Dermis blood vessel endothelial cell (primary cell): ENCODE measurements at regions not wholly inside any gene's neighbourhood (a gene's known extent, or its start where the extent isn't known, plus 50 kb on each side); places are given as distances from the start of the nearest gene placed in this dataset.

Experiments
- DNase-seq: peaks from one replicate; pipeline ENCODE4 v3.0.0; 2010

DNA sequence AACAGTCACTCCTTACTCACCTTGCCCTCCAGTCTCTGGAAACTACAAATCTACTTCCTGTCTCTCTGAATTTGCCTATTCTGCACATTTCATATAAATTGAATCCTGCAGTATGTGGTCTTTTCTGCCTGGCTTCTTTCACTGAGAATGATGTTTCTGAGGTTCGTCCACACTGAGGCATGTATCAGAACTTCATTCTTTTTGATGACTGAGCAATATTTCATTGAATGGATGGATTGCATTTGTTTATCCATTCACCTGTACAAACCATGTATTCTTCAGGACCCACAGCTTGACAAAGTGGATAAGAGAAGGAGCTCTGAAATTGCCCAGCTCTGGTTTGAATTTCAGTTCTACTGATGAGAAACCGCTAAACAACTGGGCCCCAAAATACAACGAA is 118.9 kb upstream of the ARRDC4 start:
- no peak for DNase-seq

DNA sequence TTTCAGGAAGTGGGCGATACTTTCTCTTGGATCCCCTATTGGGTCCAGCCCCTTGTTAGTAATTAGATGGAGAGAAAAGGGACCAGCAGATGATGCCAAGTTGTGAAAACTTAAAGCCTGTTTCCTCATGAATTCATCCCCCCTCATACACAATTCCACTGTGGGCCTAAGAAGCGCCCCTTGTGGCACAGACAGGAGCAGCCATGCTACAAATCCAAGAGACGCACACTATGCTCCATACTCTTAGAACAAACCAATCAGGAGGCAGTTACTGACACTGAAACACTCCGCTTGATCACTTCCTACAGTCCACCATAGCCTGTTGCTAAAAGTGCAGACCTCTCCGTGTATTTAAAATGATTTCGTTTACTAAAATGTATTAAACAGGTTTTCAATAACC is 111.3 kb upstream of the ARRDC4 start:
- DNase-seq = no peak

DNA sequence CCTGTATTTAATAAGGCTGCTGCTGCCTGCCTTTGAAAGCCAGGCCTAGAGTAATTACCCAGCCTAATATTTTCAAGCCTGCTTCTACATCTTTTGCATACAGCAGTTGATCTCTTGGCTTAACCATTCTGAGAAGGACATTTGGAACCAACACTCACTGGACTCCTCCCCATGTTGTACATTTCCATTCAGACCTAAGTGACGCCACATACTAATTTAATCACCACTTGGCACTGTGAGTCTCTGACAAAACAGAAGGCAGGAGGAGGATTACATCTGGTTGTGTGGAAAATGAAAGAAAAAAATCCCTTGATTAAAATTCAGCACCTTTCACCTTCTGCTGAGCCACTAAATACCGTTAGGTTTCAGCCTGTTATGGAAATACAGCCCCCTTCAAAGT is 102.2 kb upstream of the ARRDC4 start:
- DNase-seq = no peak

DNA sequence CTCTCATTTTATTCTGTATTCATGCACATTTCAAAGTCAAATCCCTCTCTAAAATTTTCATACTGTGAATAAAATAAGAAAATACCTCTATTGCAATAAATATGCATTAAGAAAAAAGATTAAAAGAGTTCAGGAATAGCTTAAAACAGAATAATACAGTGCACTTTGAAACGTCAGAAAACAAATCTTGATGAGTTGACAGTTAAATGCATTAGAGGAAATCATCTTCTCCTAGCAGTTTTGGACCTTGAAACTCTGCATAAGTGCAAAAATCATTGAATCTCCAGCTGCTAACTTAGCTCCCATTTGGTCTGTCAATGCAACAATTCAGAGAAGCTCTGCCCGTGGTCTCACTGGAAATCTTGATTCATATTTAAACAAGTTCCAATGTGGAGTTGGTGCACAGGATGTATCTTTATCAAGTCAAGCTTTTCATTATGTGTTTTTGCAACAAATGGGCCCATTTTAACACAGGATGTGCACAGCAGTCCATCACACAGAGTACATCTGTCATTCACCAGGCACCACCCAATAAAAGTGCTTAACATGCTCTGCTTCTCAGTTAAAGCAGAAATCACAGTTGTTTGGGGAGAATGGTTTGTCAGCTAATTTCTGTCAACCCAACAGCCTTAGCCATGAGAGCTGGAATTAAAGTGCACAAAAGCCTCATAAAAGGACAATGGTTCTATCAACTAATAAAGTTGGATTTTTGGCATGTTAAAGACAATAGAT is 98.8 kb upstream of the ARRDC4 start:
- no peak for DNase-seq

DNA sequence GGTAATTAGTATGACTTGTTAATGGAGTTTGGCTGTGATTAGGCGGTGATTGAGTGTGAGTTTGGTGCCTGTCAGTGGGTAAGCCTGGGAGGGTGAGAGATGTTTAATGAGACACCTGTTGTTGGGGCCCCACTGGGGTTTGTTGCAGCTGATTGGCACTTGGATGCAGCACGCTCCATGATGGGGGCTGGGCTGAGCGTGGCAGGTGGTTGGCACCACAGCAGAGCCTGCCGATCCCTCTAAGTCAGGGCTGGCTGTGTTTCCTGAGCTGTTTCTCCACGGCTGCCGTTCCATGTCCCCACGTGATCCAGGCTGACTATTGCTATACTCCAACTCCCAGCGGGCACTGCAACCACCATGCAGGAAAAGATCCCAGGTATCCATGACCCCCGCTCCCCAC is 93.5 kb upstream of the ARRDC4 start:
- no peak for DNase-seq

DNA sequence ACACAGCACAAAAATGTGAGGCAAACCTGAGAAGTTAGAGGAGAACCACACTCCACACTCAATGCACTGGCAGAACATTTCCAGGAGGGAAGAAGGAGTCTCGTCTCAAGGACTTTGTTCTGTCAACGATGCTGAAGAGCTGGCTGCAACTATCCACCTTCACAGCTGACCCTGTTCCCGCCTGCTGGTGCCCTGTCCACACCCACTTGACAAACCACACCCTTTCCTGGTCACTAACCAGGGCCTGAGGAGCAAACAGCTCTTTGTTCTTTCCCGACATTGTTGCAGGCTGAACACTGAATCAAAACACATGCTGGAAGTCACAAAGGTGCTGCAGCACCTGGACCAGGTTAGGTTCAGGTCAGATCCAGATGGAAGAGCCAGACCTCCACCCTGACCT is 92.6 kb upstream of the ARRDC4 start:
- no peak for DNase-seq

DNA sequence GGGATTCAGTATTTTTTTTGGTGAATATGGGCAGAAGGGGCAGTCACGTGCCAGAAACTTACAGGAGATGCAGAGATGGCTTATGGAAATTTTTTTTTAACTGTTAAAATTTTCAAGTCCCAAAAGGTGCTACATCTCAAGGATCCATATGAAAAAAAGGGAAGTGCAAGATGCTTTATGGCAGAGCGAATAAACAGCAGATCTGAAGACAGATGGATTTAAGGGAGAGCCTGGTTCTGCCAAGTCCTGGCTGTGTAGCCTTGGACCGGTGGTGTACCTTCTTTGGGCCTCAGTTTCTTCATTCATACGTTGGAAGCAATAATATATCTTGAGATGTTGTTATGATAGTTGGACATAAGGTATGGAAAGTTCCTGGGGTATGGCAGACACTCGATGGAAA is 91.5 kb upstream of the ARRDC4 start:
- no peak for DNase-seq

DNA sequence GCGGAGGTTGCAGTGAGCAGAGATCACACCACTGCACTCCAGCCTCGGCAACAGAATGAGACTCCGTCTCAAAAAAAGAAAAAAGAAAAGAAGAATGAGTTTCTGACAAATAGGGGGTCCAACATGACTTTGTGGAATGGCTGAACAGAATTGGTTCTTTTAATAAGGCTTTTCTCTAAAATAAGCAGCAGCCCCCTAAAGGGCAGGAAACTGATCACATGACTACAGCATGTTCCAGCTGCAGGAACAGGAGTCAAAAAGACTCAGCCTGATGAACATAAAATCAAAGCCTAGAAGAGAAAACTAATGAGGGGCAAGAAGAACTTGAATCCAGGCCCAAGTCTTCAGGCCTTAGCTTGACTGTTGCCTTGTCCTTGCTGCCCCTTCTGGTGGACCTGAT is 89.7 kb upstream of the ARRDC4 start:
- DNase-seq = no peak

DNA sequence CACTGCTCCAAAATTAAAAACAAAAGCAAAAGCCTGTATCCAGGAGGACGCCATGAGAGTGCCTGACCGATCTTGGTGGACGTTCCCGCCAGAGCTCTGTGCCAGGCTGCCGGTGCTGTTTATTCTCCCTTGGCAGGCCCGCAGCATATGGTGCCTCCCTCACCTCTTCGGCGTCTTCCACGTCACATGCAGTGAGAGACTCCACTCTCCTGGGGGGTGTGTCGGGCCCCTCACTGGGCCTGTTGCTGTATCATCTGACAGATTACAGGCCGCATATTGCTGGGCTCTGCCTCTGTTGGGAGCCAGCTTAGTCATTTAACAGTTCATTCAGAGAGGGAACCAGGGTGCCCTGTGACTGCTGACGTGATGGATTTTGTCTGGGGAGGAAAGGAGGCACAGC is 86.4 kb upstream of the ARRDC4 start:
- DNase-seq = no peak

DNA sequence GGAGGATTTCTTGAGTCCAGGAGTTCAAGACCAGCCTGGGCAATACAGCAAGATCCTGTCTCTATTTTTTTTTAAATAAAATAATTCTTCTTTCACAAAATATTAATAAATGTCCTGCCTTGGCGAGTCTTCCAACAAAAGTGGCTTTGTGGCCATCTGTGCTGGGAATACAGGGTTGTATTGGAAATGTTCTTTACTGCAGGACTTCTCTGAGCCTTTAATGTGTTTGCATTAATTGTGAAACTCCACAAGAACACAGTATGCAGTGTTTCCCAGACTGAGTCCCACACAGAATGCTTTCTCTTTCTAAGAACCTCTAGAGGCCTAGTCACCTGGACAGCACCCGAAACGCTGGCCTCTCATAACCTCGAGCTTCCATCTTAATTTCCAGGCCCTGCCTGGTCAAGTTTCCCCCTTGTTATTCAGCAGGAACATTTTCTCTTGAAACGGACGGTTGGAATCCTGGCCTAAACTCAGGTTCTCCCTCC is 85.4 kb upstream of the ARRDC4 start:
- no peak for DNase-seq

DNA sequence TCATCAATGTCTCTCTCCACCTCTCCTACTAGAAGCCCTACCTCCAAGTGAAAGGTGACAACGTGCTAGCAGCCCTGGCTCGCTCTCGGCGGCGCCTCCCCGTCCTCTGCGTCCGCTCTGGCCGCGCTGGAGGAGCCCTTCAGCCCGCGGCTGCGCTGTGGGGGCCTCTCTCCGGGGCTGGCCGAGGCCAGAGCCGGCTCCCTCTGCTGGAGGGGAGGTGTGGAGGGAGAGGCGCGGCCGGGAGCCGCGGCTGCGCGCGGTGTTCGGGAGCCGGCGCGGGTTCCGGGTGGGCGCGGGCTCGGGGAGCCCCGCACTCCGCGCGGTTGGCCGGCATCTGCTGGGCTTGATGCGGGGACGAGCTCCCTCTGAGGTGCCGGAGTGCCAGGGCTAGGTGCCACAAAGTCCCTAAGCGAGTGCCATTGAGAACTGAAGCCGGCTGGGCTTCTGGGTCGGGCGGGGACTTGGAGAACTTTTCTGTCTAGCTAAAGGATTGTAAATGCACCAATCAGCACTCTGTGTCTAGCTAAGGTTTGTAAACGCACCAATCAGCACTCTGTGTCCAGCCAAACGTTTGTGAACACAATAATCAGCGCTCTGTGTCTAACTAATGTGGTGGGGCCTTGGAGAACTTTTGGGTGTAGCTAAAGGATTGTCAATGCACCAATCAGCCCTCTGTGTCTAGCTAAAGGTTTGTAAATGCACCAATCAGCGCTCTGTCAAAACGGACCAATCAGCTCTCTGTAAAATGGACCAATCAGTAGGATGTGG is 84.8 kb upstream of the ARRDC4 start:
- no peak for DNase-seq

DNA sequence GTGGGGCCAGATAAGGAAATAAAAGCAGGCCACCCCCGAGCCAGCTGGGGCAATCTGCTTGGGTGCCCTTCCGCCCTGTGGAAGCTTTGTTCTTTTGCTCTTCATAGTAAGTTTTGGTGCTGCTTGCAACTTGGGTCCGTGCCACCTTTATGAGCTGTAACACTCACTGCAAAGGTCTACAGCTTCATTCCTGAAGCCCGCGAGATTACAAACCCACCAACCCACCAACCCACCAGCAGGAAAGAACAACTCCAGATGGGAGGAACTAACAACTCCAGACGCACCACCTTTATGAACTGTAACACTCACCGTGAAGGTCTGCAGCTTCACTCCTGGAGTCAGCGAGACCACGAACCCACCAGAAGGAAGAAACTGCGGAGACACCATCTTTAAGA is 84.2 kb upstream of the ARRDC4 start:
- no peak for DNase-seq

DNA sequence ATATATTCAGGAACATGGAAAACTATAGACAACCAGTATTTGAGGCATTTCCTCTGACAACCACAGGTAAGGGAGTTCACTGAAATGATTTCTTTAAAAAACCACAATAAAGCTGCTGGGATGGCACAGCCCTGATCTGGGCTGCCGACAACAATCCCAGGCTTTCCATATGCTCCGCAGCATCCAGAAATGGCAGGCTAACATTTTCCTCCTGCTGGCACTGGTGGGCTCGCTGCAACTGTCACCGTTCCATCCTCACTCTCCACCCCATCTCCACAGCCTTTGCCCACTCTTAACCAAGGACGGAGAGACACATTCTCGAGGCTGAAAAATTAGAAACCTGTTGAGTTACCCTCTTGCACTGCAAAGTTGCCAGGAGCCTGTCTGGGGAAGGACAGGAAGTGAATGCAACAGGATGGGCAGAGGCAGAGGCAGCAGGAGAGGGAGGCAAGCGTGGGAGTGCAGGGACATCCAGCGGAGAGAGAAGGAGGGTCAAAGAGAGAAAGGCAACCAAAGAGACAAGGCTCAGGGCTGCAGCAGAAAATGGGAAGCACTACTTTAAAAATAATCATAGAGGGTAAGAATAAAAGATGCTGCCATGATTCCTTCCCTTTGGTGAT is 79.0 kb upstream of the ARRDC4 start:
- DNase-seq = no peak

DNA sequence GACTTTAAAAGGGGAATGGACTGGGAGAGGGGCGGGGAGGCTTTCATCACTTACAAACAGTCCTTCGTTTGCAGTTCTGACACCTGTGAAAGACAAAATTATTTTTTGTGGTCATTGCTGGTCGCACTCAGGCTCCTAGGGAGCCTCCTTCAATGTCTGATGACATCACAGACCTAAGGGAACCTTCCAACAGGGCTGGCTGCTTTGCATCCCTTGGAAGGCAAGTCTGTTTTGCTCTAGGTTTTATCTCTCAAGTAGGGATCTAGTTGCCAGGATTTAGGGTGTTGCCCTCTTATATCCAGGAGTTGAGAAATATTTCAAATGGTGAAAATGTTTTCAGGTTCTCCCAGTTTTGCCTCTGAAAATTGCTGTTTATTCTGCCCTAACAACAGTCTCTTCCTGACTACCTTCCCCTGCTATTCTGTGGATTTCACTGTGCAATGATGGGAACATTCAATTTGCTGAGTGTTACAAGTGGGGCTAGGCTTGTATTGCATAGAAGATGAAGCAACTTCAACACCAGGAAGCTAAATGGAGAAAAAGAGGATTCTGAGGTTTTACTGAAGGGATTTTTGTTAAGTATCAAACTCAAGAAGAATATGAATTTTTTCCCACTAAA is 75.9 kb upstream of the ARRDC4 start:
- DNase-seq = no peak

DNA sequence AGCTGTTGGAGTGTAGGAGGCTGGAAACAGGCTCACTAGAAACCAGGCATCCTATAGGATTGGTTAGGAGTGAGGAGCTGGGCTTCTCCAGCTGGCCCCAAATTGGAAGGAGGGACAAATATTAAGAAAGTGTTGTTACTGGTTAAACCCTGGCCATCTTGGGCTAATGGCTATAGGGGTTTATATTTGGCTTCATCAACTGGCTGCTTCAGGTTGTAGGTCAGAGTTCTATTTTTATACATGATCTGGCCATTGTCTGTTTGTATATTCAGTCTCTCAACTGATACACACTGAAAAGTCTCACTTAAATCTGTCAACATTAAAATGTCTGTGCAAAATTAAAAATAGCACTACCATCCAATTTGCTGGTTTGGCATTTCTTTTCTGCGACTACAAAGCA is 70.2 kb upstream of the ARRDC4 start:
- no peak for DNase-seq

DNA sequence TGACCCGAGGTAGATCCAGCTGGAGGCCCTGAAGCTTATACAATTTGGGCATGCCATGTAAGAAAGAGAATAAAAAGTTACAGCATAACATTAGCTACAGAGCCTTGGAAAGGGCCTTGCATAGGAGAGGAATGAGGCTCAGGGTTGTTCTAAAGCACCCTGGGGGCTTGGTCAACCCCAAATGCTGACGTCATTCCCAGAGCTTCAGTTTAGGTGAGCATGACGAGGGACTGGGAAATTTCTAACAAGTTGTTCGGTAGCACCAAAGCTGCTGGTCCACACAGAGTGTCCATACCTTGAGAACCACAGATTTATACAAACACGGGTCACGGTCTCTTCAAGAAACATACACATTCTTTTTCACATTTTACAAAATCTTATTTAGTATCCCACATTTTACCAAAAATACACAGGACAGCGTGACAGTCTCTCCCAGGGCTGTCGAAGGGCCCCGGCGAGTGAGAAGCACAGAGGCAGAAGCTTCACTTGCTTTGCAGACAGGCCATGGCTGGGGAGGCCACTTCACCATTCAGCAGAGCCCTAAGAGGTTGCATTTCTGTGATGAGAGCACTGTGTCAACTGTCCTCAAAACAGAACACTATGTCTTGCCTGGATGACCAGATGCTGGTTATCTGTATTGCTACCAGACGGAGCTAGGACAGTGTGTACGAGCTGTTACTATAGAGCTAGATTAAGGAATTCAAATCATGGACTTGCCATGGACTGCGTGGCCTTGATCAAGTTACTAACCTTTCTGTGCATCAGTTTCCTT is 68.2 kb upstream of the ARRDC4 start:
- no peak for DNase-seq

DNA sequence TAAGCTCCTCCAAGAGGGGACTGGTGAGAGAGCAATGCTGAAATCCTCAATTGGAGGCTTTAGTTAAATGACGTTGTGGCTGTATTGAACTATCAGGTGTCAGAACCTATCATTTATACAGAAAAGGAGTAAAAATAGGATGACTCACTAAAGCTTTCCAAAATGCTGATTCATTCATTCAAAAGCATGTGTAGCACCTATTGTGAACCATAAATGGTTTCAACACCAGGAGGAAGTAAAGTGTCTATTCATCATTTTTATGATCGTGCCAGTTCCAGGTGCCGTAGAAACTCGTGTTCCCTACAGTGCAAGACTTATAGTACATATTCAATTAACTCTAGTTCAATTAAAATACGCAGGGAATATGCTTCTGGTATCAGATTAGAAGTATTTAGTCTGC is 66.5 kb upstream of the ARRDC4 start:
- no peak for DNase-seq

DNA sequence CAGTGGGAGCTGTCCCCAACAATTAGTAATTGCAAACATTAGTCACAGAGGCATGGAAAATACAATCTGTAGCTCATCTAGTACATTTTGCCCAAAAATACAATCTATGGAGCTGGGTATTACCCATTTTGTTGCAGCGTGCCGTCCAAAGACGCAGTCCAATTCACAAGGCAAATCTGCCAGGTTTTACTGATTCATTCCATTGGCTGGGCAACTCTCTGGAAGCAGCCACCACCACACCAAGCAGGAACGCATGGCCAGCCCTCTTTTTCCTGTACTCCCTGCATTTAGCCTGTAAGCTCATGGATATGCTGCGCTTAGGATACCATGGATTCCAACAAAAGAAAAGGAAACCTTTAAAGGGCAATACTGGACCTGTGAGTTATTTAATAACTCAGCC is 60.5 kb upstream of the ARRDC4 start:
- no peak for DNase-seq

DNA sequence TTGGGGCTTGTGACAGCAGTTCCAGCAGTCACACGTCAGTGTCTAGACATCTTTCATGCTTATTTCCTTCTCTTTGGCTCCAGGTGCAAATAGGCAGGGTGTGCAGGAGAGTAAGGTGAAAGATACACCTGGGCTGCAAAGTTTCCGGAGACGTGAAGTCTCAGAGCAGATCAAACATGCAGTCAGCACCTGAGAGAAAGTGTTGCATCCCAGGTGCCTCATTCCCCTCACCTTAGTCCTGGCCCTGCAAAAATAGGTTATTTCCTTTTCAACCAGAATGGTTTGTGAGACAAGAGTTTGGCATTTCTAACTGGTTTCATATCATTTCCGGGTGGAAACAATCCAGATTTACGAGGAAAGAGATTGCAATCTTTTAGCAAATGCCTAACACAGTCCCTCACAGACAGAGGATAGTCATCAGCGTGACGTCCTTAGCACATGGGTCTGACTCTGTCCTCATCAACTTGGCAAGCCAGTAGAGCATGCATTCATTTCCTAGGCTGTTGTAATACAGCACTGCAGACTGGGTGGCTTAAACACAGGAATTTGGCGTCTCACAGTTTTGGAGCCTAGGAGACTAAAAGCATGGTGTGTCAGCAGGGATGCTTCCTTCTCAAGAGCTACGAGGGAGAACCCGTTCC is 58.2 kb upstream of the ARRDC4 start:
- DNase-seq = no peak

DNA sequence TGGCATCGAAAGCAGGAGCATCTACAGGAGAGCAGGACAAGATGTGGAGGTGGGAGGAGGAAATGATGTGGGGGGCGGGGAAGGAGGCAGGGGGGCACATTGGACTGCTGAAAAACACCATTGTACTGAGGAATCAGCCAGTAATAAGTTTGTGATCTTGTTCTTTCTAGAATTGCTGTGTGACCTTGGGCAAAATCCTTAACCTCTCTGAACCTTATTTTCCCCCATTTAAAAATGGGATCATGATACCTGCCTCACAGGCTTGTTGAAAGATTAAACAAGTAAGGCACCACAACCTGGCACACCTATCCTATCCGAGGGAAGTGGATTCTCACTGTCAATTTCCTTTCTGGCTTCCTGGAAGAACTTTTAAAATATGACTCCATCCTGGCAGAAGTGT is 56.9 kb upstream of the ARRDC4 start:
- DNase-seq = no peak

DNA sequence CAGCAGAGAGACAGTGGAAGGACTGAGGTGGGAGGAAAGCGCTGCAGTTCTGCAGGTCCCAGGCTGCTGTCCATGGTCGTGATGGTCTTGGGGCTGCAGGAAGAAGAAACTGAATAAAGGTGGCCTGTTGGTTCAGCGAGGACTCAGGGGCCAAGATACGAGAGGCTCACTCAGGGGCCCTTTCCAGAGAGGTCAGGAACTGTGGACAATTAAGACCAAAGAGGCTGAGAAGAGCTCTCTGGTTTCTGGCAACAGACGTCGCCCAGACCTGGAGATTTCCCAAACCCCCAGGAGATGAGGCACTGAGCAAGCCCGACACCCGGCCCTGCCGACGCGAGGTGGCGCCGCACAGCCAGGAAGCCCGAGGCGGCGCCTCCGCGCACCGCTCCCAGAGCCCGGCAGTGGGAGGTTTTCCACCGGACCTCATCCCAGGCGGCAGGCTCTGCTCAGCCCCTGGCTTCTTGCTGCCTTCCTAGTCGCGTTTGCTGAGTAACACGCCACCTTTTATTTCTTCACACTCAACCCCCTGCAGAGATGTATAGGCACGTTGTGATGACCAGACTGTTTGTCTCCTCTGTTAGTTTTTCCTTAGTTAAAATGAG is 56.4 kb upstream of the ARRDC4 start:
- peak; percentile 38 for DNase-seq
